SK-N-SH (cell line): ENCODE measurements at regions not wholly inside any gene's neighbourhood (a gene's known extent, or its start where the extent isn't known, plus 50 kb on each side); places are given as distances from the start of the nearest gene placed in this dataset.

ENCODE experiments used
- CTCF ChIA-PET: fragments of 300-600, 350-600 bp; formaldehyde crosslinking; extraction: SDS; loops from one replicate; lab custom pipeline; 2021; lab: Yijun Ruan, JAX
- POLR2A ChIA-PET: fragments of 350-600 bp; sonication (Branson Sonifier 250); formaldehyde crosslinking; extraction: SDS; loops from one replicate; lab custom pipeline; 2020; ENCODE audit warnings: antibody characterized with exemption, inconsistent platforms; lab: Yijun Ruan, JAX
- DNase-seq: peaks from one replicate; pipeline ENCODE4 v3.0.0; 2012
- H2AFZ ChIP-seq: fragments of 200-600 bp; sonication (generic); 2 replicates; pipeline ENCODE4 v1.8.1; 2016; ENCODE audit warnings: antibody characterized with exemption, mild to moderate bottlenecking, low read depth
- H3F3A ChIP-seq: fragments of 200-600 bp; sonication (generic); replicated peaks from 2 replicates; pipeline ENCODE3; 2016; ENCODE audit warnings: antibody characterized with exemption, mild to moderate bottlenecking; ENCODE audit not compliant: insufficient read depth
- H3K27ac ChIP-seq, 2 experiments: fragments of 200-500 bp in 1 of 2; fragments of 200-600 bp in 1 of 2; sonication (Bioruptor generic) in 1 of 2; sonication (generic), shearing (Covaris generic) in 1 of 2; 2 replicates each; pipeline versions ENCODE4 v1.5.1 to v1.6.1; 2014 to 2016; ENCODE audit warnings: low read depth in 2 of 2, inconsistent platforms in 1 of 2, low read length in 1 of 2, mild to moderate bottlenecking in 1 of 2, mixed read lengths in 1 of 2
- H3K27me3 ChIP-seq: fragments of 200-600 bp; sonication (generic), shearing (Covaris generic); 2 replicates; pipeline ENCODE4 v1.6.1; 2016; ENCODE audit warnings: mixed run types; ENCODE audit not compliant: insufficient read depth
- H3K36me3 ChIP-seq, 2 experiments: fragments of 200-500 bp in 1 of 2; fragments of 200-600 bp in 1 of 2; sonication (Bioruptor generic) in 1 of 2; sonication (generic) in 1 of 2; replicated peaks in 1 of 2; 2 replicates each; pipeline versions ENCODE3 to v1.5.1; 2014 to 2016; ENCODE audit warnings: low read length in 1 of 2, mild to moderate bottlenecking in 1 of 2; ENCODE audit not compliant: insufficient read depth in 2 of 2, control insufficient read depth in 1 of 2
- H3K4me1 ChIP-seq, 2 experiments: fragments of 200-500 bp in 1 of 2; fragments of 200-600 bp in 1 of 2; sonication (Bioruptor generic) in 1 of 2; sonication (generic), shearing (Covaris generic) in 1 of 2; 2 replicates each; pipeline versions ENCODE4 v1.5.1 to v1.6.1; 2014 to 2016; ENCODE audit warnings: low read depth in 1 of 2, low read length in 1 of 2, mixed run types in 1 of 2; ENCODE audit not compliant: insufficient read depth in 2 of 2, control insufficient read depth in 1 of 2
- H3K4me2 ChIP-seq: fragments of 200-600 bp; sonication (generic), shearing (Covaris generic); 2 replicates; pipeline ENCODE4 v1.6.1; 2017; ENCODE audit warnings: mixed run types
- H3K4me3 ChIP-seq, 2 experiments: fragments of 200-500 bp in 1 of 2; fragments of 200-600 bp in 1 of 2; sonication (Bioruptor generic) in 1 of 2; sonication (generic), shearing (Covaris generic) in 1 of 2; 2 replicates each; pipeline versions ENCODE4 v1.5.1 to v1.8.1; 2014 to 2016; ENCODE audit warnings: low read depth in 2 of 2, inconsistent platforms in 1 of 2, low read length in 1 of 2, mild to moderate bottlenecking in 1 of 2, mixed read lengths in 1 of 2, moderate library complexity in 1 of 2
- H3K79me2 ChIP-seq: fragments of 200-600 bp; sonication (generic); 2 replicates; pipeline ENCODE4 v1.8.1; 2017; ENCODE audit warnings: mild to moderate bottlenecking; ENCODE audit not compliant: insufficient read depth
- H3K9ac ChIP-seq: fragments of 200-600 bp; sonication (generic); 2 replicates; pipeline ENCODE4 v1.6.1; 2017; ENCODE audit warnings: mixed run types
- H3K9me2 ChIP-seq: fragments of 200-600 bp; sonication (generic); 2 replicates; pipeline ENCODE4 v1.6.1; 2017; ENCODE audit warnings: mixed run types
- H3K9me3 ChIP-seq: fragments of 200-600 bp; sonication (generic); 2 replicates; pipeline ENCODE4 v1.6.1; 2017; ENCODE audit warnings: mixed run types, mild to moderate bottlenecking, moderate library complexity
- H4K20me1 ChIP-seq: fragments of 200-600 bp; sonication (generic); 2 replicates; pipeline ENCODE4 v1.6.1; 2017; ENCODE audit warnings: mild to moderate bottlenecking, mixed run types; ENCODE audit not compliant: insufficient read depth
- CHD2 ChIP-seq: fragments of 150-350 bp; IDR thresholded peaks from 2 replicates; pipeline ENCODE4 v1.6.1; 2018; ENCODE audit warnings: low read length; ENCODE audit not compliant: partially characterized antibody
- CTCF ChIP-seq: fragments of 200-600 bp; sonication (generic); IDR thresholded peaks from 2 replicates; pipeline ENCODE4 v1.6.1; 2017; ENCODE audit warnings: antibody characterized with exemption, mild to moderate bottlenecking, moderate library complexity
- NRF1 ChIP-seq: IDR thresholded peaks from 2 replicates; pipeline ENCODE4 v1.6.1; 2012; ENCODE audit warnings: low read depth, mild to moderate bottlenecking, low read length
- RCOR1 ChIP-seq: fragments of 150-350 bp; IDR thresholded peaks from 2 replicates; pipeline ENCODE4 v1.6.1; 2017; ENCODE audit warnings: antibody characterized with exemption, low read length
- REST ChIP-seq: IDR thresholded peaks from 2 replicates; pipeline ENCODE4 v1.6.1; 2012; ENCODE audit warnings: mild to moderate bottlenecking, low read depth, low read length, moderate library complexity
- SMC3 ChIP-seq: IDR thresholded peaks from 2 replicates; pipeline ENCODE4 v1.6.1; 2012; ENCODE audit warnings: low read depth, low read length, improper control_type of control experiment
- USF2 ChIP-seq: fragments of 150-350 bp; IDR thresholded peaks from 2 replicates; pipeline ENCODE4 v1.6.1; 2017; ENCODE audit warnings: antibody characterized with exemption, low read length, low read depth, borderline replicate concordance
- WGBS: methylation state at CpG from one replicate; pipeline ENCODE4 v1.1.6; 2017; ENCODE audit warnings: low lambda C conversion rate; 5-methylcytosine and 5-hydroxymethylcytosine counted together

GRCh38 chr7:34308595-34308994 is 349.4 kb upstream of the NPSR1 start:
- Histone ChIP-seq H3K79me2 (no peaks in the 10 kb centered on the region), H3K27ac (no peak overlapping the region), H3K36me3 (no peaks in the 10 kb centered on the region), H3F3A (no peaks in the 10 kb centered on the region), H4K20me1 (no peaks in the 10 kb centered on the region), H3K4me1 (no peaks in the 10 kb centered on the region), H2AFZ (no peak overlapping the region), H3K9me2 (no peaks in the 10 kb centered on the region; the same call in 1 of the 2 replicates), H3K9ac (no peak overlapping the region), H3K4me3 (no peak overlapping the region), H3K9me3 (no peaks in the 10 kb centered on the region), H3K27me3 (no peaks in the 10 kb centered on the region), H3K4me2 (no peak overlapping the region)
- ChIA-PET CTCF (interaction anchor here (0.8 to 1.7 kb wide), 2 partner anchors 12 to 18 kb away, joined by 3 to 17 read pairs; no protein-coding TSS in a partner anchor), POLR2A (no interaction called here)
- WGBS, result 71% methylated on average over 8 of the region's 8 CpGs
- DNase-seq, result no peak
- no peak for TF ChIP-seq REST
- TF ChIP-seq USF2, result no peak
- TF ChIP-seq CHD2, result no peak
- no peak for TF ChIP-seq CTCF
- no peak for TF ChIP-seq RCOR1
- no peak for TF ChIP-seq NRF1

GRCh38 chr7:34309116-34309515 is 348.9 kb upstream of the NPSR1 start:
- WGBS, result 61% methylated on average over 12 of the region's 12 CpGs
- CTCF ChIA-PET, result interaction anchor here (0.8 to 1.7 kb wide), 2 partner anchors 11 to 18 kb away, joined by 3 to 17 read pairs; no protein-coding TSS in a partner anchor
- POLR2A ChIA-PET, result no interaction called here

More at GRCh38 chr7:34309116-34309515, 348.9 kb upstream of the NPSR1 start:
- Histone ChIP-seq H3K27ac (no peak overlapping the region), H3K79me2 (no peaks in the 10 kb centered on the region), H3F3A (peaks cover under 1% of the 10 kb centered on the region), H3K4me1 (no peaks in the 10 kb centered on the region), H4K20me1 (no peaks in the 10 kb centered on the region), H3K4me3 (no peak overlapping the region), H3K36me3 (no peaks in the 10 kb centered on the region), H3K9me2 (no peaks in the 10 kb centered on the region; the same call in 1 of the 2 replicates), H3K4me2 (no peak overlapping the region), H2AFZ (no peak overlapping the region), H3K9ac (no peak overlapping the region), H3K9me3 (no peaks in the 10 kb centered on the region), H3K27me3 (no peaks in the 10 kb centered on the region)
- no peak for TF ChIP-seq SMC3
- DNase-seq, result no peak
